Activated naive CD4-positive, alpha-beta T cell treated with anti-CD3 and anti-CD28 coated beads, Interleukin-2, amount 50 U/mL, for 16 hours (primary cell): ENCODE measurements at regions not wholly inside any gene's neighbourhood (a gene's known extent, or its start where the extent isn't known, plus 50 kb on each side); places are given as distances from the start of the nearest gene placed in this dataset.

ENCODE experiments used
- DNase-seq: peaks from one replicate; pipeline ENCODE4 v3.0.0-alpha.2; 2020

DNA sequence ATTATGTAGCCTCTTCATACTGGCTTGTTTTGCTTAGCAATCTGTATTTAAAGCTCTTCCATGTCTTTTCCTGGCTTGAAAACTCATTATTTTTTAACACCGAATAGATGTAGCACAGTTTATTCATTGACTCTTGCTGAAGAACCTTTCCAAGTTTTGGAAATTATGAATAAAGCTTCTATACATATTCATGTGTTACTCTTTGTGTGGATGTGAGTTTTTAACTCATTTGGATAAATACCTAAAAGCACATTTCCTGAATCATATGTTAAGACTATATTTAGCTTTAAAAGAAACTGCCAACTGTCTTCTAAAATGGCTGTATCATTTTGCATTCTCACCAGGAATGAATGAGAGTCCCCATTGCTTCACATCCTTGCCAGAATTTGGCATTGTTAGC, 2061.7 kb upstream of the AGA start:
- DNase-seq: no peak

DNA sequence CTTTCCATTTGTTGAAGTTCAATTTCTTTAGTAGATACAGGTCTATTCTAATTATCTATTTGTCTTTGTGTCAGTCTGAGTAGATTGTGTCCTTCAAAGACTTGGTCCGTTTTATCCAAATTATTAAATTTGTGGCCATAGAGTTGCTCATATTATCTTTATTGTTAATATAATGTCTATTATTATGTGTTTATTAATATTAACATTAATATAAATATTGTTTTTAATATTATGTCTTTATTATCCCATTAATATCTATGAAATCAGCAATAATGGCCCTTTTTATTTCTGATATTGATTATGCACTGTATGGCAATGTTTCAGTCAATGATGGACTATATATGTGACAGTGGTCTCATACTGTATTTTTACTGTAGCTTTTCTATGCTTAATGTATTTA, 2067.3 kb upstream of the AGA start:
- no peak for DNase-seq

DNA sequence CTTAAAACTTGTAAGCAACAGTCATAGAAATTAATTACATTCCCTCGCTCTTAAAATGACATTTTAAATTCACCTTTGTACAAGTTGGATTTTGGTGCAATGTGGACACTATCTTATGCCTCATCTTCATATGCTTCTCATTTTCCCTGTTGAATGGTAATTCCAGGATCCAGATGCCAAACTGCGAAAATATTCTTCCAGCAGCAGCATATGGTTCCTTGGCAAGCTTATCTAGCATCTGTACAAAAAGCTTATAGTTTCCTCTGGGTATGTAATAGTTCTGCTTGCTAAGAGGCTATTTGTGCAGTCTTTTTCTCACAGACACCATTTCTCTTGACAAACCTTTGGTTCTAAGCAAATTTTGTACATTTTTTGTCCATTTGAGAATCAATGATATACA, 2079.7 kb upstream of the AGA start:
- DNase-seq: no peak

DNA sequence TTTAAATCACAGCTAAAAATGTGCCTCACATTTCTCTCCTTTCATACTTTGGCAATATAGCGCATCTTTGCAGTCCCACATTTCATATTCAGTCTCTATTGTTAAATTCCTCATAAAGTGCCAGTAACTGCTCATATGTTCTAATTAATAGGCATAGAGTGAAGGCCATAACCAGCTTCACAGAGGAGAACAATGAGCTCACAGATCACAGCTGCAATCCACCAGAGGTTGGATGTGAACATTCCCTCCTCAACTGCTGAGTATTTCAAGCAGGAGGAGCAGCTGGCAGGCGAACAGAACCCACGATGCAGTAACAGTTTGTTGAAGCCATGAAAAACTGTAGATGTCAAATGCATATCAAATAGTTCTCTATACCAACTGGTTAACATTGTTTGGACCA, 2088.7 kb upstream of the AGA start:
- no peak for DNase-seq

DNA sequence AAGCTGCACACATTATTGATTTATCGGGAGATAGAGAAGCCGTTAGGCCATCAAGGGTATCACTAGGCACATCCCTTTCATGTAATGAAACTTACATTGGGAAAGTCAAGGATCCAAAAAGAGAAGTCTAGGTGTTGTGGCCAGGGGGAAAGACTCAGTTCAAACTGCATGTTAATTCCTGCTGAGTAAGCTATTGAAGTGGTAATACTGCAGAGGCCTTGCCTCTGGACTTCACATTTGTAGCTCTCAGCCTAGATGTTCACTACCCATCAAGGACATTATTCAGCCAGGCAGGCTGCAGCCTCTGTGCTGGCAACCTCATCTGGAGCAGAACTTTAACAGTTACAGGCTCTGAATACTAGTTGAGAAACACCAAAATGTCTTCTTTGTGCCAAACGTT, 2094.5 kb upstream of the AGA start:
- no peak for DNase-seq

DNA sequence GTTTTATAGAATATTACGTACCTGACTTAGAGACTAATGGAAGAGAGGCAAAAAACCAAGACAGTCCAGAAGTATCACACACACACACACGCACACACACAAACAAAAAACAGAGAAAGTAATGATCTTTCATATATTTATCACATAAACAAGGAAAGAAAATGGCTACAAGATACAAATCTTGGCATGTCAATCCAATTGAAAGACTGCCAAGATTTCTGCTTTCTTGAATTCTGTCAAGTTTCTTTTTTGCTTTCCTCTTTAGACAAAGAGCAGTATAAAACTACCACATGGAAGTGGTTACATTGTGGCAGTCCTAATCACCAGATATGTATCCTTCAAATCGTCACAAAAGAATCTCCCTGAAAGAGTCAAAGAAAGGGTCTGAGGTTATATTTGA, 2097.4 kb upstream of the AGA start:
- no peak for DNase-seq

DNA sequence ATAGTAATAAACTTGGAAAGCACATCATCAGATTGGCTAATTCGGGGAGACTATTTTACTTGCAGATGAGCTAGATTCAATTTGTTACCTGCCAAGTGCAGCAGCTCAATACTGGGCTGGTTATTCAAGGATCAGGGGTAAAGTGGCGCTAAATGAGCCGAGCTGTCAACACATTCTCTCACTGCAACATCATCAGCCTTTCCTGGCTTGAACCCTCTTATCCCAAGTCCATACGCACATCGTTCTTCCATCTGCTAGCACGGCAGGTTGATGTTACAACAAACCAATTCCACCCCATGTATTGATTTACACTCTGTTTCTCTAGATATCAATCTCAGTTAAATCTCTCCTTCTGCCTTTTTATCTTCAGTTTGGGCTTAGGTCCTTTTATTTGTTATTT, 2101.5 kb upstream of the AGA start:
- no peak for DNase-seq

DNA sequence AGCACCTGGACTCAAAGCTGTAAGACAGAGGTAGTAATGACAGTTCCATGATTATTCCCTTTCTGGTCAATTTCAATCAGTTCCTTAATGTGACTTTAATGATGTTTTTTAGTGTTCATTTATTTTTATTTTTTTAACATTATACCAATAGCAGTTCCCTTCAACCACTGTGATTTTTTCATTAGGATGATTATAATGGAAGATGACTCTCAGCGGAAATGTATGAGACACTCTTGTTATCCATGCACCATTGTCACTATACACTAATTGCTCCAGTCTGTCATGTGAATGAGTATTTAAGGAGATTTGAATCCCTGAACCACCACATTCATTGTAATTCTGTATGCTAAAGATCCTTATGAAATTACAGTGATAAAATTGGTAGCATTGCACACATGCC, 2102.3 kb upstream of the AGA start:
- no peak for DNase-seq

DNA sequence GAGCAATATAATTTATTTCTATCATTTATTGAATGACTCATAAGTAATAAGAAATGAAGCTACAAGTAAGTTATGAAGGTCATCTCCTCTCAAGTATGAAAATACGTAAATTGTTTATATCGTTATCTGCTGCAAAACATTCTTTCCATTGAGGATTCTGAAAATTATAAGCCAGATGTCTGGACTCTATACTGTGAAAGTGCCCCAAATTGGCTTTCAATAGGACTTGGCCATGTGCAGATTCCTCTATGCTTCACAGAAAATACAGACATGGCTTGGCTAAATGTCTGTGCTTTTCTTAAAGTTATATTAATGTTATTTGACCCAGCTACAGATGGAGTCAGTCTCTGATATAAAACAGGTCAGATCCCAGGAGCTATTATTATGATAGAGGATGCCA, 2109.9 kb upstream of the AGA start:
- no peak for DNase-seq

DNA sequence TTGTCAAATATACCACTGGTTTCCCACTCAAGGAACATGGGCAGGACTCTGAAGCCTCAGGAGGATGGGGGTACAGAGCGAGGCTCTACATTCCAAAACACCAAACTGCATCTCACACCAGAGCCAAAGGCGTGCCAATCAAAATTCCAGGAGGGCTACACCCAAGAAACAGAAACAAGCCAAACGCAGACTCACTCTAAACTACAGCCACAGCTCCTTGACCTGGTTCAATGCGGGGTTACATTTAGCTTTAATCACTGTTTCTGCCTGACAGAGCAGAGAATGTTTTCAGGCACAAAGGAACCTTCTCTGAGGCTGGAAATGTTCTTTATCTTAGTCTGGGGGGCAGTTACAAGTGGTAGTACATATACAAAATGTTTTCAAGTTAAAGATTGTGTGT, 2121.5 kb upstream of the AGA start:
- no peak for DNase-seq

DNA sequence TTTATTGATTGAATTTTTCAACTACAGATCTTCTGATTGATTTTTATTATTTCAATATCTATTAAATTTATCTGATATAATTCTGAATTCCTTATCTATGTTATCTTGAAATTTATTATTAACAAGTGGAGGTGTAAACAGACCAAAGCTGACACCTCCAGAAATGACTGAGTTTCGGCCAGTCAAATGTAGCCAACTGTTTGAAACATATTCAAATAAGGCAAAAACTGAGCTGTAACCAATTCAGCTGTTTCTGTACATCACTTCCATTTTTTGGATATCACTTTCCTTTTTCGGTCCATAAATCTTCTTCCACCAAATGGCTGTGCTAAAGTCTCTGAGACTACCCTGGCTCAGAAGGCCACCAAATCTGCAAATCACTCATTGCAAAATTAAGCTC, 2127.3 kb upstream of the AGA start:
- no peak for DNase-seq

DNA sequence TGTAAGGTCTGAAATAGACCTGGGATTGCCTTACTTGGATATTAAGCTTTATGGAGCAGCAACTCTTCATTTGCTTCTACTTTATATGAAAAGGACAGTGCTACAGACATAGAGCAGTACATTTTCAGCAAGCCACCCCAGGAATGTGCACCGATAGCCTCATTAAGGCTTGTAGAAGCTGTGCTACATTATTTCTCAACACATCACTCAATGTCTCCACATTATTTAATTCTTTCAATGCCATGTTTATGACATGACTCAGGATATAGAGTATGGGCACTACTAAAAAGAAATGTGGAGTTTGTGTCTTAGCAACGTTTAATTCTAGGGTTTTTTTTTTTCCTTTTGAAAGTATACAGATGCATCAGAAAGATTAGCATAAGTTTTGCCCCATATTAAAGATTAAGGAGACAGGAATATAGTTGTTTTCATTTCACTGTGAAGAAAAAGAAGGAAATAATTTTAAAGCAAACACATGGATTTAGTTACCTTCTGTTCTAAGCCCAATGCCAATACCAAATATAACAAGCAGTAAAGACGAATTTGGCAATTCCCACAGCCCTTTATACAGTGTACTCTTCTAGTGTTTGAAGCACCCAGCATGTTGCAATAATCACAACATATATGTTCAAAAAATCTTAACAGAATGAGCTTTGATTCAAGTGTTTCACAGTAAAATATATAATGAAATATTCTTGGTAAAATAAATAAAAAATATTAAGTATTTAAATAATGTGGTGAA, 2140.1 kb upstream of the AGA start:
- DNase-seq: no peak

DNA sequence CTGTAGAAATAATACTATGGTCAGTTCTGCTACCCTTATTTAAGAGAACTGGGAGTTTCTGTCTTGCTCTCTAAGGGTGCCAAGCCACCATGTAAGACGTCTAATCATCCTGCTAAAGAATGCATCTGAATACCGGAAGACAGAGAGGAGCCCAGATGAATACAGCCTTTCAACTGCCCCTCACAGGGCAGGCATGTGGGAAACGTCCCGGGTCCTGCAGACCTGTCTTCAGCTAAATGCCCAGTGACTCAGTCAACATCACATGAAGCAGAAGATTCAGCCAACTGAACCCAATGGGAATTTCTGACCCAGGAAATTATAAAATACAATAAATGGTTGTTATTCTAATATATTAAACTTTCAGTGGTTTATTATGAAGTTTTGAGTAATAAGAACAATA, 2141.0 kb upstream of the AGA start:
- DNase-seq: no peak

DNA sequence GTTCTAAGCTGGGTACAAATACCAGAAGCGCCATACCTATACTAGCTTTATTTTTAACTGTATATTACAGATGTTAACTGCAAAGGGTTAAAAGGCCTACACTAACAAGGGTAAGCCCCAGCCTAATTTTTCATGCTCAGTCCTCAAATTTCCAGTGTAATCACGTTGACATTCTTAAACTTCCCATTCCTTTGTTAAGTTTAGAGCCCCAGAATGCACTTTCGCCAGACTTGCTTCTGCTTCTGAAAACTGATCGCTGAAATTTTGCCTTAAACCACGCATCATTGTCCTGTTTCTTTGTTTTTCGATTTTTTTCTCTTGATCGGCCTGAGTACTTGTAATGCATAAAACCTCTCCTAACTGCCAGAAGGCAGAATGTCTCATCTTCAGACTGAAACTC, 2141.9 kb upstream of the AGA start:
- no peak for DNase-seq

DNA sequence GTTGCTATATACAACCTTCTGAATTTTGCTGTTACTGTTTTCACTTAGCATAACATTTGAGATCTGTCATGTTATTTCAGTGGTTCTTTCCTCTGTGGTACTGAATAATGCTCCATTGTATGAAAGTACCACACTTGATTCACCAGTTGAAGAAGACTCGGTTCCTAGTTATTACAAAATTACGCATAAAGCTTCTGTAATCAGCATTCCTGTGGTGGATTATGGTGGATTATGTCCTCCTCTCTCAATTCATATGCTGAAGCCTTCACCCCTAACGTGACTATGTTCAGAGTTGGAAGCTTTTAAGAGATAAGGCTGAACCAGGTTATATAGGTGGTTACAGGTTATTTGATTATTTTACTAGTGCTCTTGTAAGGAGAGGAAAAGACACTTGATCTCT, 2143.5 kb upstream of the AGA start:
- DNase-seq: no peak

DNA sequence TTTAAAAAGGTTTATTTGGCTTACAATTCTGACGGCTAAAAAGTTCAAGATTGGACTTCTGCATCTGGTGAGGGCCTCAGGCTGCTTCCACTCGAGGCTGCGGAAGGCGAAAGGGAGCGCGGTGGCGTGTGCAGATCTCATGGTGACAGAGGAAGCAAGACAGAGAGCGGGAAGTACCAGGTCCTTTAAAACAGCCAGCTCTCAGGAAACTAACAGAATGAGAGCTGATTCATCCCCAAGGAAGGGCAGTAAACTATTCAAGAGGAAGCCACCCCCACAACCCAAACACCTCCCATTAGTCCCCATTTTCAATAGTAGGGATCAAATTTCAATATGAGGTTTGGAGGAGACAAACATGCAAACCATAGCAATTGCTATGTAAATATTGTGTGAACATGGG, 2144.2 kb upstream of the AGA start:
- no peak for DNase-seq

DNA sequence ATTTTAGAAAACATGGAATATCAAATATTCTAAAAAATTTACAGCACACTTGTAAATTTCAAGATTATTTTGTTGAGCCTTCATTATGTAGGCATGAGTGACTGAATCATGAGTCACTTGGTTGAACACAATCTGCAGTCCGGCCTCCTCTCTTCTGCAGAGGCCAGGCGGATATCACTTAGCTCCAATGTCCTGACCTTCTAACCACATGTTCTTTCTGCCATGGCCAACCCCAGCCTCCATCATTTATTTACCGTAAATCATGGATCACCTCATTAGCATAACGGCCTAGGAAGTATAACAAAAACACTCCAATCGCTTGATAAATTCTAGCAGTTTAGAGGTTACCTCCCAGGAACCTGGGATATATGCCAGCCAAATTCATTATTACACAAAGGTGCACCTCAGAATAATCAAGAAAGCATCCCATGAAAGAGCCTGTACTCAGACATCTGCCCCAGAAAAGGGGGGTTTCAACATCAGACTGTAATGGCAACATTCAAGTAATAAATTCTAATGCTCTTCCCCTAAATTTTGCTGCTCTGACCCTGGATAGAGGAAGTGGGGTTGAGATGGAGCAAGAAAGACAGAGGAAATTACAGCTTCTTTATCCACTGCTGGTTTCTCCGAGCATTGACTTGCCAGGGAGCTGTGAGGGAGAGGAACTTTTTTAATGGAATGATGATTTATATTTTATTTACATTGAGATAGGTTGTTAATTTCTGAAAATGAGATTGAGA, 2153.6 kb upstream of the AGA start:
- no peak for DNase-seq

DNA sequence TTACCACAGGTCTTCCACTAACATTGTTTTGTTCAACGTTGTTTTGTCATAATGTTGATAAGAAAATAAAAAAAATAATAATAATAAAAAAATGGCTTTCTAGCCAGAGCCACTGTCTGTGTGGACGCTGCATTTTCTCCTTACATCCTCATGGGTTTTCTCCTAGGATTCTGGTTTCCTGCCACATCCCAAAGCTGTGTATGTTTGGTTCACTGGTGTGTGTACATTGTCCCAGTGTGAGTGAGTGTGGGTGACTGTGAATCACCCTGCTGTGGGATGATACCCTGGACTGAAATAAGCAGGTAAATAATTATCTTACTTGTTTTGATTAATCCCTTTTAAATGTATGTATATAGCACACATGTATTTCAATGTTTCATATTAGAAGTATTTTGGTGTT, 2154.4 kb upstream of the AGA start:
- no peak for DNase-seq

DNA sequence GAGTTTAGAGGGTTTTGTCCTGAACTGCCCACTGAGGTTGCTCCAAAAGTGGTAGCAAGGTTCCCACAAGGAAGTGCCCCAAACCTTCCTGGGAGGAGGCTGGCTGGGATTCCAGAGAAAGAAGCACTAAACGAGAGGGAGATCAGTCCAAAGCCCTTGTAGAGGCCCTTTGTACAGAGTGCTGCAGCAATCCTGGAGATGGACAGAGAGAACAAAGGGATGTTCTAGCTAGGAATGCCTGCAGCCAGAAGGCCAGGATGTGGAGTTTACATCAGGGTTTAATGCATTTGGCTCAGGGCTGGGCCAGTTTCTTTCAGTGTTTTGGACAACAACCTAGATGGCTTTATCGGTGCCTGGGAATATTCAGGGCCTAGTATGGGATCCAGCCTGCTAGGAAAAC, 2155.1 kb upstream of the AGA start:
- DNase-seq: no peak

DNA sequence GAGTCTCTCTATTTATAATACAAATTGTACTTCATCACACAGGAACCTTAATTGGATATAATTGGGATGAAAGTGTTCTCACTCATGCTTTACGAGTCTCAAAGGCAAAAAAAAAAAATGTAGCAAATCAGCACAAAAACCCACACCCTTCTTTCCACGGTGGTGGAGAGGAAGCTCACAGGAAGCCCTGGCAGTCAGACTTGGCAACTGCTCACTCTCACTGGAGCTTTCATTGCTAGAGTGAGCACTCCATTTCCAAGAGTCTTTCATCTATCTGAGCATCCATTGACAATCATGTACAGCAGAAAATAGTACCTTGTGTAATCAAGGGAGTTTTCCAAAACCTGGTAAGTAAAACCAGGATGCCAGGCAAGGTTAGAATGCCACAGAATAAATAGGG, 2159.4 kb upstream of the AGA start:
- no peak for DNase-seq

DNA sequence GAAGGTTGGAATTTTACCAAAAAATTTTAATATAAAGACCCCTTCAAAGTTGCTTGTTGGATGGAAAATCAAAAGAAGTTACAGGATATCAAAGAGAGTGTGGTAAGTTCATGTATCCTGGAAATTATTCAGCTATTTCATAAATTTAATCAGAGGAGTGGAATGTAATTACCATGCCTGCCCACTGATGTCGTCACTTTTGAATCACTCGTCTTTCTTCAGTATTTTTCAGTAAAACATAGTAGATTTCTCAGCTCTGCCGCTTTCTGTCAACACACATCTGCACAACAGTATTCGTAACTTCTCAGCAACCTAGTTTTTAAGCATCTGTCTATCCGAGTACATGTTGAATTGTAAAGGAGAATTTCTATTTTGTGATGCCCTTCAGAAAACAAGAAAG, 2163.0 kb upstream of the AGA start:
- DNase-seq: no peak

DNA sequence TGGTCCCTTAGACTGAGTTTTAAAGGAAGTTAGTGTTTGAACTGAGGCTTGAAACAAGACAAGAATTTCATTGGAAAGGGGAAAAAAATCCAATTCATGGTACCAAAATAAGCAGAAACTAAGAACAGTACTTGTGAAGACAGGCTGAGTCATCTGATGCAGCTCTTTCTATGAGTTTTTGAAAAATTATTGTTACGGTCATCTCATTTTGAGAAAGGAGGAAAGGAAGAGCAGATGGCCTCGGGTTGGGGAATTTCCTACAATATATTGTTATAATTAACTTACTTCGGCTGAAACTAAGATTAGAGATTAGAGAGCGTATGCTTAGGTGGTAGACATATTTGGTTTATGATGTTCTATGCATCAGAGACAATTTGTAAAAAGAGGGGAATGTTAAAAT, 2164.8 kb upstream of the AGA start:
- DNase-seq: no peak

DNA sequence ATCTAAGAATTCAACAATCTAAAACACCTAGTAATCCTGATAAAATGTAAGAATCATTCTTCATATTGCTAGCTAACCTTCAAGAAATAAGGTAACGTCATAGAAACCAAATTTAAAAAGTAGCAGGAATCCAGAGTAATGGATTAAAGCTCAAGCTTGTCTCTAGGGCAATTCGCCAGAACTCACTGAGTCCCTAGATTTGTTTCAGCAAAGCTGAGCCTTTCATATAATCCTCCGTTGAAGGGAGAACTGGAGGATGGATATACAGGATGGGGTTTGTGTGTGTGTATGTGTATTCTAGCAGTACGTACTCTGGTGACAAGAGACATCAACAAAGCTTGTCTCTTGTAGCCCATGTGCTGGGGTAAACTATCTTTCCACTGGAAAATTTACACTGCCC, 2173.5 kb upstream of the AGA start:
- DNase-seq: no peak

DNA sequence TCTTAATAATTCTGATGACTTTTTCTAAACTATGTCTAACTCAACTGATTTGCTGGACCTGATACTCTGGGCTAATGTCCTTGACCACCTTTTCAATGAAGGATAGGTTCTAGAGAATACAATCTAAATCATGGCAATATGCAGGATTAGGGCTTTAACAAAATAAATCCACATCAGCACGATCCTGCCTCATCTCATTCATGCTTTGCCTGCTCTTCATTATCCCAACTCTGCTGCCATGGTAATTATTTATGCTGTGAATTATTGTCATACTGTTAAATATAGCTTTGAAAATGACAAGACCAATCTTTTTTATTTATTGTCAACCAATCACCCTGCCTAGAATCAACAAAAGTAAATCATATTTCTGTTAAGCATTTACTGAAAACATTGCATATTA, 2176.7 kb upstream of the AGA start:
- no peak for DNase-seq

DNA sequence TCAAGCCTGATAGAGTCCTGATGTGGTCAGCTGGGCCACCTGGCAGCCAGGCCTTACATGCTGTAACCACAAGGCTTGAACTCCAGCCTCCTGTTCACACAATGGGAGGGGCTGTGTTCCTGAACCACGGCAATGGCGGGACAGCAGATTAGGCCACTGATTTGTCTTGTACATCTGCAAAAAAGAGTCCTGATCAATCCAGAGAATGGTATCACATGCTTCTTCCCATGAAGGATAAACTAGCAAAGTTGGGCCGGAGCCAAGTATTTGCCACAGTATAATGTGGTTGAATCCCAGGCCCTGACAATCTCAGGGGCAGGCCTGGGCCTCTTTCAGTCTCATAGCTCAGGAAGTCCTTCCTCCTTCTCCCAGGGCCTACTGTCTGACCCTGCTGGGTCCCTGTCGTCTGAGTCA, 2182.5 kb upstream of the AGA start:
- no peak for DNase-seq
